OCI-LY7 (cell line): ENCODE measurements at regions not wholly inside any gene's neighbourhood (a gene's known extent, or its start where the extent isn't known, plus 50 kb on each side); places are given as distances from the start of the nearest gene placed in this dataset.

ENCODE experiments used
- BruUV-seq: library from RNA; stranded (reverse); fragments of 400-500 nt; replicated peaks from 2 replicates; lab custom pipeline; 2021; lab: Mats Ljungman, UMichigan
- CTCF ChIA-PET: fragments of 300-600 bp; sonication (Branson Sonifier 250); formaldehyde crosslinking; loops from one replicate; lab custom pipeline; 2022; ENCODE audit warnings: antibody characterized with exemption; ENCODE audit not compliant: unreplicated experiment; lab: Charles Lee
- POLR2A ChIA-PET: fragments of 300-600 bp; sonication (Branson Sonifier 250); formaldehyde crosslinking; loops from one replicate; lab custom pipeline; 2022; ENCODE audit warnings: antibody characterized with exemption; lab: Charles Lee
- DNase-seq: peaks from one replicate; pipeline ENCODE4 v3.0.0-alpha.2; 2015; ENCODE audit warnings: low spot score
- H2AFZ ChIP-seq: fragments of 200-600 bp; sonication (generic), shearing (Covaris generic); 2 replicates; pipeline ENCODE4 v1.6.1; 2014; ENCODE audit warnings: mild to moderate bottlenecking, antibody characterized with exemption, low read length, moderate library complexity
- H3K27ac ChIP-seq: fragments of 200-600 bp; sonication (generic); 2 replicates; pipeline ENCODE4 v1.5.1; 2014; ENCODE audit warnings: mixed run types, low read depth, mild to moderate bottlenecking, moderate library complexity, low read length, inconsistent platforms; ENCODE audit not compliant: poor library complexity, severe bottlenecking
- H3K36me3 ChIP-seq: fragments of 200-600 bp; sonication (generic); 2 replicates; pipeline ENCODE4 v1.6.1; 2014; ENCODE audit warnings: mild to moderate bottlenecking, antibody characterized with exemption, low read length, moderate library complexity, mixed read lengths; ENCODE audit not compliant: insufficient read depth
- H3K4me1 ChIP-seq: fragments of 200-600 bp; sonication (generic); 2 replicates; pipeline ENCODE4 v1.5.1; 2014; ENCODE audit warnings: mild to moderate bottlenecking, low read length; ENCODE audit not compliant: insufficient read depth, poor library complexity, severe bottlenecking
- H3K4me2 ChIP-seq: fragments of 200-600 bp; sonication (generic); 2 replicates; pipeline ENCODE4 v1.6.1; 2014; ENCODE audit warnings: mild to moderate bottlenecking, low read length
- H3K4me3 ChIP-seq: fragments of 200-600 bp; sonication (generic); 2 replicates; pipeline ENCODE4 v1.5.1; 2014; ENCODE audit warnings: mild to moderate bottlenecking, low read depth, low read length; ENCODE audit not compliant: poor library complexity, severe bottlenecking
- H3K79me2 ChIP-seq: fragments of 200-600 bp; sonication (generic); 2 replicates; pipeline ENCODE4 v1.6.1; 2016; ENCODE audit warnings: low read depth, mild to moderate bottlenecking, low read length, moderate library complexity, mixed read lengths; ENCODE audit not compliant: insufficient read depth
- H3K9me2 ChIP-seq: fragments of 200-600 bp; sonication (generic); 2 replicates; pipeline ENCODE4 v1.6.1; 2016; ENCODE audit warnings: mild to moderate bottlenecking, low read length, mixed read lengths; ENCODE audit not compliant: insufficient read depth
- H3K9me3 ChIP-seq: fragments of 200-600 bp; sonication (generic); 2 replicates; pipeline ENCODE4 v1.6.1; 2014; ENCODE audit warnings: mild to moderate bottlenecking, mixed run types, low read length, mixed read lengths
- H4K20me1 ChIP-seq: fragments of 200-600 bp; sonication (generic); 2 replicates; pipeline ENCODE4 v1.6.1; 2014; ENCODE audit warnings: mild to moderate bottlenecking, antibody characterized with exemption, low read length, moderate library complexity, mixed read lengths; ENCODE audit not compliant: insufficient read depth
- CTCF ChIP-seq: fragments of 200-600 bp; sonication (generic); conservative IDR thresholded peaks from 2 replicates; pipeline ENCODE4 v1.5.1; 2014; ENCODE audit warnings: mild to moderate bottlenecking, antibody characterized with exemption, low read length, moderate library complexity, mixed read lengths
- EZH2phosphoT487 ChIP-seq: fragments of 200-600 bp; sonication (generic); IDR thresholded peaks from 2 replicates; pipeline ENCODE4 v1.6.1; 2018; ENCODE audit warnings: low read depth, borderline replicate concordance, mild to moderate bottlenecking, mixed run types, antibody characterized with exemption, low read length, moderate library complexity, mixed read lengths
- intact Hi-C: fragments of 100-400 bp; cut with micrococcal nuclease; formaldehyde crosslinking; loops from one replicate; pipeline ENCODE4 v1.10.0; 2022; ENCODE audit not compliant: unreplicated experiment

GRCh38 chr2:5975401-5975800 is 283.2 kb downstream of the SOX11 start:
- DNase-seq: no peak
- H2AFZ ChIP-seq: no peak overlapping the region
- TF ChIP-seq EZH2phosphoT487 (no peak), CTCF (no peak)
- POLR2A ChIA-PET: interaction anchor here (0.6 to 2.0 kb wide), 2 partner anchors 17 to 772 kb away, joined by 3 to 6 read pairs; no protein-coding TSS in a partner anchor
- intact Hi-C loops: no loop called here
- no peaks in the 10 kb centered on the region for H4K20me1 ChIP-seq
- H3K9me3 ChIP-seq: no peaks in the 10 kb centered on the region
- H3K4me2 ChIP-seq: no peak overlapping the region
- no TSS peak for BruUV-seq
- no peaks in the 10 kb centered on the region for H3K4me1 ChIP-seq
- no peak overlapping the region for H3K27ac ChIP-seq
- no peak overlapping the region for H3K4me3 ChIP-seq
- no peaks in the 10 kb centered on the region for H3K9me2 ChIP-seq
- CTCF ChIA-PET: no interaction called here
- H3K79me2 ChIP-seq: no peaks in the 10 kb centered on the region
- H3K36me3 ChIP-seq: no peaks in the 10 kb centered on the region

GRCh38 chr2:5976531-5977065 is 284.4 kb downstream of the SOX11 start:
- Histone ChIP-seq H3K4me1 (no peaks in the 10 kb centered on the region), H4K20me1 (no peaks in the 10 kb centered on the region), H3K4me3 (no peak overlapping the region), H3K9me2 (no peaks in the 10 kb centered on the region), H2AFZ (no peak overlapping the region), H3K79me2 (no peaks in the 10 kb centered on the region), H3K9me3 (no peaks in the 10 kb centered on the region), H3K27ac (no peak overlapping the region), H3K36me3 (no peaks in the 10 kb centered on the region), H3K4me2 (no peak overlapping the region)
- POLR2A ChIA-PET: interaction anchor here (1.1 to 2.0 kb wide), 3 partner anchors 12 to 556 kb away, joined by 3 to 6 read pairs (median 4); no protein-coding TSS in a partner anchor
- BruUV-seq: no TSS peak
- TF ChIP-seq CTCF (no peak), EZH2phosphoT487 (no peak)
- CTCF ChIA-PET: no interaction called here
- DNase-seq: no peak
- intact Hi-C loops: no loop called here

- no peak overlapping the region for H2AFZ ChIP-seq
- no peaks in the 10 kb centered on the region for H4K20me1 ChIP-seq
- H3K36me3 ChIP-seq: no peaks in the 10 kb centered on the region
- no peak for TF ChIP-seq EZH2phosphoT487
- TF ChIP-seq CTCF: peak; percentile 33; the same call in 1 of the 2 replicates
- H3K9me3 ChIP-seq: no peaks in the 10 kb centered on the region
- H3K9me2 ChIP-seq: no peaks in the 10 kb centered on the region
- H3K4me3 ChIP-seq: no peak overlapping the region
- H3K79me2 ChIP-seq: no peaks in the 10 kb centered on the region
- H3K4me1 ChIP-seq: no peaks in the 10 kb centered on the region
- intact Hi-C loops: no loop called here
- no peak overlapping the region for H3K4me2 ChIP-seq
- ChIA-PET CTCF (no interaction called here), POLR2A (interaction anchor here (1.5 kb wide), 1 partner anchor 11 kb away, joined by 4 read pairs; no protein-coding TSS in a partner anchor)
- no peak overlapping the region for H3K27ac ChIP-seq
- no TSS peak for BruUV-seq
- no peak for DNase-seq
Measured at GRCh38 chr2:5977477-5977876, 285.3 kb downstream of the SOX11 start.
